Tibial nerve (tissue), 3 donors: ENCODE measurements at regions not wholly inside any gene's neighbourhood (a gene's known extent, or its start where the extent isn't known, plus 50 kb on each side); places are given as distances from the start of the nearest gene placed in this dataset.

Source experiments
- POLR2A ChIP-seq, 2 donors: fragments of 450-650 bp; IDR thresholded peaks; one replicate each; pipeline ENCODE4 v1.6.1; 2017; ENCODE audit warnings: antibody characterized with exemption in 2 of 2, mild to moderate bottlenecking in 2 of 2, moderate library complexity in 2 of 2
- TF ChIP-seq, protein P1 (sequence below), 5 experiments: fragments of 200-600 bp in 3 of 5; fragments of 450-650 bp in 2 of 5; sonication (generic) in 3 of 5; IDR thresholded peaks; one replicate each; pipeline ENCODE4 v1.5.1; 2016 to 2019; ENCODE audit warnings: antibody characterized with exemption in 5 of 5, mild to moderate bottlenecking in 3 of 5, moderate library complexity in 2 of 5

DNA sequence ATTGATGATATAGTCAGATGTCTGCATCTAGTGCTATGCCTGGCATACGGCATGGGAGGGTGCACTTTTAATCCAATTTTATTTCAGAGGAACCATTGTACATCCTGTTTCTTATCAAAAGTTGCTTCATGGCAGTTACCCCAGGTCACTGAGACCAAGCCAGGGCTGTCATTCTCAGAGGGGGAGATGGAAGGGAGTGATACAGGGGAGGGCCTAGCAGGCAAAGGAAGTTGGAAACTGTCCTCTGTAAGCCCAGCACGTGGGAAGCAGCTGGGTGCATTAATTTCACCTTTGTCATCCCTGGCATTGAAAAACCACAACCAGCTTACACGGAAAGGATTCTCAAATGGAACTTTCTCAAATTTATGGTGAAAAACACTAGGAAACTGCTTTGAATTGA is 458.7 kb upstream of the ADAMTS5 start:
- TF ChIP-seq POLR2A (IDR thresholded peaks at IDR 0.05) = no peak
- TF ChIP-seq, protein P1, sequence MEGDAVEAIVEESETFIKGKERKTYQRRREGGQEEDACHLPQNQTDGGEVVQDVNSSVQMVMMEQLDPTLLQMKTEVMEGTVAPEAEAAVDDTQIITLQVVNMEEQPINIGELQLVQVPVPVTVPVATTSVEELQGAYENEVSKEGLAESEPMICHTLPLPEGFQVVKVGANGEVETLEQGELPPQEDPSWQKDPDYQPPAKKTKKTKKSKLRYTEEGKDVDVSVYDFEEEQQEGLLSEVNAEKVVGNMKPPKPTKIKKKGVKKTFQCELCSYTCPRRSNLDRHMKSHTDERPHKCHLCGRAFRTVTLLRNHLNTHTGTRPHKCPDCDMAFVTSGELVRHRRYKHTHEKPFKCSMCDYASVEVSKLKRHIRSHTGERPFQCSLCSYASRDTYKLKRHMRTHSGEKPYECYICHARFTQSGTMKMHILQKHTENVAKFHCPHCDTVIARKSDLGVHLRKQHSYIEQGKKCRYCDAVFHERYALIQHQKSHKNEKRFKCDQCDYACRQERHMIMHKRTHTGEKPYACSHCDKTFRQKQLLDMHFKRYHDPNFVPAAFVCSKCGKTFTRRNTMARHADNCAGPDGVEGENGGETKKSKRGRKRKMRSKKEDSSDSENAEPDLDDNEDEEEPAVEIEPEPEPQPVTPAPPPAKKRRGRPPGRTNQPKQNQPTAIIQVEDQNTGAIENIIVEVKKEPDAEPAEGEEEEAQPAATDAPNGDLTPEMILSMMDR (IDR thresholded peaks at IDR 0.05) = no peak
